ENCODE measurements at regions not wholly inside any gene's neighbourhood (a gene's known extent, or its start where the extent isn't known, plus 50 kb on each side); places are given as distances from the start of the nearest gene placed in this dataset.

DNA sequence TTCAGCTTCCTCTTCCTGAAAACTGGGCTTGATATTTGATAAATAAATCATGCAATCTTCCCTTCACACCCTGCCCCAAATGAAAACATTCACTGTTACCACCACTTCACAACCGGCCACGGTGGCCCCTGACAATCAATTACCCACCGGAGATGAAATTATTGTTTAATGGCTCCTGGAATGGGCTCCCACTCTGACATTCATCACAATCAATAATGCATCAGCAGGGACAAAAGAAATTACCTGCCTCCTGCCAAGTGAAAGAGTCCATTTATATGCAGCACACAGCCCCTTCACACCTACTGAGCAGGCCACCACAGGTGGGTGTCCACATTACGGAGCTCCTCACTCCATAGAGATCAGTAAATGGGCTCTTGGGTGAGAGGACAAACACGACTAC lies 193.5 kb upstream of the SNX19 start (continued):
- TF ChIP-seq RAD51 (IDR thresholded peaks at IDR 0.05): no peak
- no peak for TF ChIP-seq TAF1 (IDR thresholded peaks at IDR 0.05; ENCODE audit: borderline replicate concordance, low read depth, low read length)

DNA sequence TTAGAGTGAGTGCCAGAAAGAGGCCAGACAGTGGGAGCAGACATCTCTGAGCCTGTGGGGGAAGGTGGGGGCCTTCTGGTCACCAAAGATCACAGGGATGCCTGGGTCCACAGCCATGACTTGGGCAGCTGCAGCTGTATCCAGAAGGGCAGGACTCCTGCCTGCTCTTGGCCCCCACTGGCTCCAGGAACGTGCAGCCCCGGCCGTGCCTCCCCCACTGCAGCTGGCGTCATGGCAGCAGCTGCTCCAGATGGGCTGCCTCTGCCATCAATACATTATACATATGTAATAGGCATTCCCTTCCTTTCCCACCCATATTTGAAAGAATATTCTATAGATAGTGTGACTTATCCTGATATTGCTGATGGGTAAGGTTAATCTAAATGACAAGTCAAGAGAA lies 195.5 kb upstream of the SNX19 start:
- POLR2A ChIA-PET: no interaction called here
- in situ Hi-C loops (cut with MboI): no loop called here
- no TSS peak for BruUV-seq (replicated peaks)
- 7% methylated on average over 4 of the region's 4 CpGs for WGBS (ENCODE audit: insufficient coverage, insufficient replicate concordance, low lambda C conversion rate, missing lambda C conversion rate)
- Histone ChIP-seq H3K9me3 (replicated peaks; ENCODE audit: control insufficient read depth, insufficient read depth, low read length) (peaks cover 3% of the 10 kb centered on the region; the same call in 2 of the 3 replicates), H3K4me1 (ENCODE audit: control insufficient read depth, insufficient read depth, low read length) (no peaks in the 10 kb centered on the region), H3K36me3 (ENCODE audit: control insufficient read depth in 2 of 2, insufficient read depth in 2 of 2, low read length in 1 of 2) (no peaks in the 10 kb centered on the region), H4K20me1 (ENCODE audit: control insufficient read depth, insufficient read depth) (no peaks in the 10 kb centered on the region), H3K27me3 (replicated peaks in 1 of 2; ENCODE audit: control insufficient read depth in 2 of 2, insufficient read depth in 2 of 2, low read length in 1 of 2) (0 out of 4 replicates have a peak, but pooled peaks cover 0 to 3% of the 10 kb centered on the region in 2 experiments), H3K79me2 (ENCODE audit: control insufficient read depth, insufficient read depth, low read length) (no peaks in the 10 kb centered on the region), H3K4me2 (ENCODE audit: control insufficient read depth, insufficient read depth) (no peak overlapping the region), H3K27ac (ENCODE audit: control insufficient read depth, insufficient read depth) (no peak overlapping the region), H3K9ac (ENCODE audit: control insufficient read depth, insufficient read depth, low read length) (no peak overlapping the region), H2AFZ (ENCODE audit: control insufficient read depth, low read depth, low read length) (no peak overlapping the region), H3K4me3 (no peak overlapping the region)
- DNase-seq (ENCODE audit: low read depth, low spot score) (no peak), ATAC-seq (no peak), FAIRE-seq (no peak)
- SMC1A ChIA-PET (ENCODE audit: uncharacterized antibody, unreplicated experiment): no interaction called here
- intact Hi-C loops (cut with micrococcal nuclease; ENCODE audit: unreplicated experiment): no loop called here
- RAD21 ChIA-PET (ENCODE audit: unreplicated experiment): no interaction called here
- CTCF ChIA-PET: interaction anchor here (0.6 kb wide), 1 partner anchor 40 kb away, joined by 3 read pairs; no protein-coding TSS in a partner anchor
- TF ChIP-seq KDM1A (IDR thresholded peaks at IDR 0.05; ENCODE audit: borderline replicate concordance) (no peak), NBN (IDR thresholded peaks at IDR 0.05) (no peak), SPI1 (IDR thresholded peaks at IDR 0.05; ENCODE audit: borderline replicate concordance, insufficient read depth, low read depth, low read length) (no peak), POU2F2 (IDR thresholded peaks at IDR 0.05; ENCODE audit: borderline replicate concordance, low read depth, low read length) (no peak), EZH2 (IDR thresholded peaks at IDR 0.05; ENCODE audit: borderline replicate concordance, control insufficient read depth, low read depth, low read length) (no peak), MYB (IDR thresholded peaks at IDR 0.05; ENCODE audit: borderline replicate concordance, low read depth, low read length) (no peak), RBBP5 (conservative IDR thresholded peaks at IDR 0.05) (no peak), NFYB (IDR thresholded peaks at IDR 0.05; ENCODE audit: insufficient read depth, low read depth, low read length) (no peak), TCF12 (IDR thresholded peaks at IDR 0.05; ENCODE audit: low read depth, low read length) (no peak), FOXK2 (IDR thresholded peaks at IDR 0.05) (no peak), BMI1 (IDR thresholded peaks at IDR 0.05; ENCODE audit: borderline replicate concordance) (no peak), ZNF384 (IDR thresholded peaks at IDR 0.05; ENCODE audit: borderline replicate concordance, low read depth, low read length) (no peak), JUNB (IDR thresholded peaks at IDR 0.05) (no peak)
- TF ChIP-seq, protein P1, sequence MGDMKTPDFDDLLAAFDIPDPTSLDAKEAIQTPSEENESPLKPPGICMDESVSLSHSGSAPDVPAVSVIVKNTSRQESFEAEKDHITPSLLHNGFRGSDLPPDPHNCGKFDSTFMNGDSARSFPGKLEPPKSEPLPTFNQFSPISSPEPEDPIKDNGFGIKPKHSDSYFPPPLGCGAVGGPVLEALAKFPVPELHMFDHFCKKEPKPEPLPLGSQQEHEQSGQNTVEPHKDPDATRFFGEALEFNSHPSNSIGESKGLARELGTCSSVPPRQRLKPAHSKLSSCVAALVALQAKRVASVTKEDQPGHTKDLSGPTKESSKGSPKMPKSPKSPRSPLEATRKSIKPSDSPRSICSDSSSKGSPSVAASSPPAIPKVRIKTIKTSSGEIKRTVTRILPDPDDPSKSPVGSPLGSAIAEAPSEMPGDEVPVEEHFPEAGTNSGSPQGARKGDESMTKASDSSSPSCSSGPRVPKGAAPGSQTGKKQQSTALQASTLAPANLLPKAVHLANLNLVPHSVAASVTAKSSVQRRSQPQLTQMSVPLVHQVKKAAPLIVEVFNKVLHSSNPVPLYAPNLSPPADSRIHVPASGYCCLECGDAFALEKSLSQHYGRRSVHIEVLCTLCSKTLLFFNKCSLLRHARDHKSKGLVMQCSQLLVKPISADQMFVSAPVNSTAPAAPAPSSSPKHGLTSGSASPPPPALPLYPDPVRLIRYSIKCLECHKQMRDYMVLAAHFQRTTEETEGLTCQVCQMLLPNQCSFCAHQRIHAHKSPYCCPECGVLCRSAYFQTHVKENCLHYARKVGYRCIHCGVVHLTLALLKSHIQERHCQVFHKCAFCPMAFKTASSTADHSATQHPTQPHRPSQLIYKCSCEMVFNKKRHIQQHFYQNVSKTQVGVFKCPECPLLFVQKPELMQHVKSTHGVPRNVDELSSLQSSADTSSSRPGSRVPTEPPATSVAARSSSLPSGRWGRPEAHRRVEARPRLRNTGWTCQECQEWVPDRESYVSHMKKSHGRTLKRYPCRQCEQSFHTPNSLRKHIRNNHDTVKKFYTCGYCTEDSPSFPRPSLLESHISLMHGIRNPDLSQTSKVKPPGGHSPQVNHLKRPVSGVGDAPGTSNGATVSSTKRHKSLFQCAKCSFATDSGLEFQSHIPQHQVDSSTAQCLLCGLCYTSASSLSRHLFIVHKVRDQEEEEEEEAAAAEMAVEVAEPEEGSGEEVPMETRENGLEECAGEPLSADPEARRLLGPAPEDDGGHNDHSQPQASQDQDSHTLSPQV (IDR thresholded peaks at IDR 0.05): no peak
- TF ChIP-seq, protein P2, sequence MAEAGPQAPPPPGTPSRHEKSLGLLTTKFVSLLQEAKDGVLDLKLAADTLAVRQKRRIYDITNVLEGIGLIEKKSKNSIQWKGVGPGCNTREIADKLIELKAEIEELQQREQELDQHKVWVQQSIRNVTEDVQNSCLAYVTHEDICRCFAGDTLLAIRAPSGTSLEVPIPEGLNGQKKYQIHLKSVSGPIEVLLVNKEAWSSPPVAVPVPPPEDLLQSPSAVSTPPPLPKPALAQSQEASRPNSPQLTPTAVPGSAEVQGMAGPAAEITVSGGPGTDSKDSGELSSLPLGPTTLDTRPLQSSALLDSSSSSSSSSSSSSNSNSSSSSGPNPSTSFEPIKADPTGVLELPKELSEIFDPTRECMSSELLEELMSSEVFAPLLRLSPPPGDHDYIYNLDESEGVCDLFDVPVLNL (IDR thresholded peaks at IDR 0.05; ENCODE audit: low read depth, low read length): no peak
- TF ChIP-seq, protein P3, sequence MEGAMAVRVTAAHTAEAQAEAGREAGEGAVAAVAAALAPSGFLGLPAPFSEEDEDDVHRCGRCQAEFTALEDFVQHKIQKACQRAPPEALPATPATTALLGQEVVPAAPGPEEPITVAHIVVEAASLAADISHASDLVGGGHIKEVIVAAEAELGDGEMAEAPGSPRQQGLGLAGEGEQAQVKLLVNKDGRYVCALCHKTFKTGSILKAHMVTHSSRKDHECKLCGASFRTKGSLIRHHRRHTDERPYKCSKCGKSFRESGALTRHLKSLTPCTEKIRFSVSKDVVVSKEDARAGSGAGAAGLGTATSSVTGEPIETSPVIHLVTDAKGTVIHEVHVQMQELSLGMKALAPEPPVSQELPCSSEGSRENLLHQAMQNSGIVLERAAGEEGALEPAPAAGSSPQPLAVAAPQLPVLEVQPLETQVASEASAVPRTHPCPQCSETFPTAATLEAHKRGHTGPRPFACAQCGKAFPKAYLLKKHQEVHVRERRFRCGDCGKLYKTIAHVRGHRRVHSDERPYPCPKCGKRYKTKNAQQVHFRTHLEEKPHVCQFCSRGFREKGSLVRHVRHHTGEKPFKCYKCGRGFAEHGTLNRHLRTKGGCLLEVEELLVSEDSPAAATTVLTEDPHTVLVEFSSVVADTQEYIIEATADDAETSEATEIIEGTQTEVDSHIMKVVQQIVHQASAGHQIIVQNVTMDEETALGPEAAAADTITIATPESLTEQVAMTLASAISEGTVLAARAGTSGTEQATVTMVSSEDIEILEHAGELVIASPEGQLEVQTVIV (IDR thresholded peaks at IDR 0.05; ENCODE audit: borderline replicate concordance, partially characterized antibody): no peak

All from GM12878 (cell line).